HCT116 (cell line): ENCODE measurements at regions not wholly inside any gene's neighbourhood (a gene's known extent, or its start where the extent isn't known, plus 50 kb on each side); places are given as distances from the start of the nearest gene placed in this dataset.

Source experiments
- ATAC-seq: fragments of 200-7000 bp; cut with Tn5 transposase; 2 replicates; pipeline ENCODE4 v1.9.1; 2020; ENCODE audit warnings: mild to moderate bottlenecking, moderate library complexity
- BruUV-seq: library from RNA; stranded (reverse); fragments of 400-500 nt; replicated peaks from 2 replicates; lab custom pipeline; 2021; lab: Mats Ljungman, UMichigan
- CTCF ChIA-PET: fragments of 300-600 bp; sonication (Branson Sonifier 250); formaldehyde crosslinking; loops from one replicate; lab custom pipeline; 2021; ENCODE audit warnings: antibody characterized with exemption; lab: Charles Lee
- POLR2A ChIA-PET: fragments of 300-600, 350-600 bp; sonication (Branson Sonifier 250); formaldehyde crosslinking; loops from one replicate; lab custom pipeline; 2021; ENCODE audit warnings: antibody characterized with exemption; lab: Charles Lee
- RAD21 ChIA-PET, 2 experiments: fragments of 300-600 bp; sonication (Branson Sonifier 250); formaldehyde crosslinking; loops; one replicate each; lab custom pipeline; 2023; ENCODE audit warnings: low total read pairs in 2 of 2; ENCODE audit not compliant: uncharacterized antibody in 2 of 2, unreplicated experiment in 2 of 2, low non-redundant PET in 1 of 2; lab: Charles Lee
- DNase-seq: peaks from one replicate; pipeline ENCODE4 v3.0.0-alpha.2; 2010; ENCODE audit warnings: low read depth, low spot score
- H2AFZ ChIP-seq: fragments of 200-600 bp; shearing (Covaris generic), sonication (generic); 2 replicates; pipeline ENCODE4 v1.6.1; 2017; ENCODE audit warnings: low read depth, mixed run types, mixed read lengths, antibody characterized with exemption, low read length; ENCODE audit not compliant: poor library complexity, severe bottlenecking
- H3K27ac ChIP-seq: 2 replicates; pipeline ENCODE4 v1.5.1; 2012; ENCODE audit warnings: low read depth, low read length
- H3K27me3 ChIP-seq: fragments of 200-600 bp; sonication (generic); 2 replicates; pipeline ENCODE4 v1.6.1; 2016; ENCODE audit warnings: mixed run types, low read length, mixed read lengths; ENCODE audit not compliant: insufficient read depth
- H3K36me3 ChIP-seq, 2 experiments: fragments of 200-500 bp in 1 of 2; fragments of 200-600 bp in 1 of 2; sonication (Bioruptor generic) in 1 of 2; sonication (generic) in 1 of 2; 2 replicates each; pipeline versions ENCODE4 v1.5.1 to v1.6.1; 2014 to 2016; ENCODE audit warnings: low read length in 2 of 2, inconsistent platforms in 1 of 2, mixed read lengths in 1 of 2, mixed run types in 1 of 2; ENCODE audit not compliant: insufficient read depth in 2 of 2, control insufficient read depth in 1 of 2
- H3K4me1 ChIP-seq, 2 experiments: fragments of 200-600 bp in 1 of 2; sonication (generic) in 1 of 2; 2 replicates each; pipeline versions ENCODE4 v1.5.1 to v1.6.1; 2012 to 2017; ENCODE audit warnings: low read length in 2 of 2, inconsistent platforms in 1 of 2, mild to moderate bottlenecking in 1 of 2, mixed read lengths in 1 of 2, mixed run types in 1 of 2, moderate library complexity in 1 of 2; ENCODE audit not compliant: insufficient read depth in 2 of 2, control insufficient read depth in 1 of 2
- H3K4me2 ChIP-seq: fragments of 200-600 bp; sonication (generic); 2 replicates; pipeline ENCODE4 v1.6.1; 2017; ENCODE audit warnings: mixed run types, low read length, mixed read lengths
- H3K4me3 ChIP-seq, 2 experiments: fragments of 200-600 bp in 1 of 2; sonication (generic) in 1 of 2; replicated peaks in 1 of 2; 2 replicates each; pipeline ENCODE4 v1.5.1; 2011 to 2016; ENCODE audit warnings: low read length in 2 of 2, control low read depth in 1 of 2, low read depth in 1 of 2, mild to moderate bottlenecking in 1 of 2, mixed read lengths in 1 of 2, mixed run types in 1 of 2
- H3K79me2 ChIP-seq: fragments of 200-600 bp; sonication (generic); 2 replicates; pipeline ENCODE4 v1.6.1; 2017; ENCODE audit warnings: mild to moderate bottlenecking, mixed run types, low read length, moderate library complexity, mixed read lengths; ENCODE audit not compliant: insufficient read depth
- H3K9ac ChIP-seq: fragments of 200-600 bp; sonication (generic); 2 replicates; pipeline ENCODE4 v1.6.1; 2016; ENCODE audit warnings: low read length, mixed read lengths
- H3K9me2 ChIP-seq: fragments of 200-600 bp; sonication (generic), shearing (Covaris generic); 2 replicates; pipeline ENCODE4 v1.6.1; 2017; ENCODE audit warnings: mixed run types, mild to moderate bottlenecking, moderate library complexity; ENCODE audit not compliant: insufficient read depth
- H3K9me3 ChIP-seq, 2 experiments: fragments of 200-500 bp in 1 of 2; fragments of 200-600 bp in 1 of 2; sonication (Bioruptor generic) in 1 of 2; sonication (generic) in 1 of 2; 2 replicates each; pipeline ENCODE4 v1.6.1; 2014 to 2017; ENCODE audit warnings: low read length in 2 of 2, mixed read lengths in 2 of 2, inconsistent platforms in 1 of 2, low read depth in 1 of 2, mild to moderate bottlenecking in 1 of 2, mixed run types in 1 of 2, moderate library complexity in 1 of 2; ENCODE audit not compliant: control insufficient read depth in 1 of 2, insufficient read depth in 1 of 2
- H4K20me1 ChIP-seq: fragments of 200-600 bp; sonication (generic), shearing (Covaris generic); 2 replicates; pipeline ENCODE4 v1.6.1; 2017; ENCODE audit warnings: mixed run types, mild to moderate bottlenecking, moderate library complexity; ENCODE audit not compliant: insufficient read depth
- EZH2 ChIP-seq: fragments of 200-600 bp; sonication (generic); IDR thresholded peaks from 2 replicates; pipeline ENCODE4 v1.6.1; 2017; ENCODE audit warnings: antibody characterized with exemption, mixed run types
- JUND ChIP-seq: IDR thresholded peaks from 2 replicates; pipeline ENCODE4 v1.6.1; 2012
- MAX ChIP-seq: IDR thresholded peaks from 2 replicates; pipeline ENCODE4 v1.6.1; 2012
- POLR2A ChIP-seq: IDR thresholded peaks from 2 replicates; pipeline ENCODE4 v1.7.0; 2011; ENCODE audit warnings: borderline replicate concordance; ENCODE audit not compliant: insufficient read depth, insufficient read length; ENCODE audit errors: extremely low read depth
- POLR2AphosphoS5 ChIP-seq: IDR thresholded peaks from 2 replicates; pipeline ENCODE4 v1.6.1; 2011; ENCODE audit warnings: mild to moderate bottlenecking, low read depth, low read length, moderate library complexity
- REST ChIP-seq: IDR thresholded peaks from 2 replicates; pipeline ENCODE4 v1.6.1; 2012; ENCODE audit warnings: low read depth
- SIN3A ChIP-seq: IDR thresholded peaks from 2 replicates; pipeline ENCODE4 v1.6.1; 2012; ENCODE audit warnings: low read depth
- SP1 ChIP-seq: IDR thresholded peaks from 2 replicates; pipeline ENCODE4 v1.6.1; 2012; ENCODE audit warnings: low read depth
- SRF ChIP-seq: IDR thresholded peaks from 2 replicates; pipeline ENCODE4 v1.6.1; 2012; ENCODE audit warnings: low read depth
- intact Hi-C: fragments of 100-400 bp; cut with micrococcal nuclease; formaldehyde crosslinking; loops from 2 replicates; pipeline ENCODE4 v1.10.0; 2022

GRCh38 chr13:97889803-97890202, 63.7 kb upstream of the IPO5 start:
- ChIA-PET POLR2A (no interaction called here), RAD21 (no interaction called here), CTCF (no interaction called here)
- H3K27me3 ChIP-seq, result no peaks in the 10 kb centered on the region
- H3K36me3 ChIP-seq, result no peaks in the 10 kb centered on the region
- H2AFZ ChIP-seq, result no peak overlapping the region
- DNase-seq (no peak), ATAC-seq (no peak)
- H3K4me2 ChIP-seq, result no peak overlapping the region
- no peaks in the 10 kb centered on the region for H3K4me1 ChIP-seq
- no peaks in the 10 kb centered on the region for H3K9me2 ChIP-seq
- H3K9me3 ChIP-seq, result no peaks in the 10 kb centered on the region
- no TSS peak for BruUV-seq
- no peak overlapping the region for H3K9ac ChIP-seq
- TF ChIP-seq EZH2, result no peak
- no peak for TF ChIP-seq POLR2A
- TF ChIP-seq JUND, result no peak
- no peak for TF ChIP-seq MAX
- no peak for TF ChIP-seq SIN3A
- TF ChIP-seq SP1, result no peak
- no peak for TF ChIP-seq SRF
- no peak for TF ChIP-seq POLR2AphosphoS5
- no peak for TF ChIP-seq REST
- H3K4me3 ChIP-seq, result no peak overlapping the region
- no peaks in the 10 kb centered on the region for H3K79me2 ChIP-seq
- intact Hi-C loops, result no loop called here
- no peak overlapping the region for H3K27ac ChIP-seq
- H4K20me1 ChIP-seq, result no peaks in the 10 kb centered on the region
